ENCODE measurements at regions not wholly inside any gene's neighbourhood (a gene's known extent, or its start where the extent isn't known, plus 50 kb on each side); places are given as distances from the start of the nearest gene placed in this dataset.
A peak's percentile ranks its signal among the peaks of the same experiment; 100 is the strongest.
"Not testable (repeated sequence)": the region's sequence is repeated elsewhere in the genome, so short reads cannot be mapped to it uniquely, and the experiment has no call there.

DNA sequence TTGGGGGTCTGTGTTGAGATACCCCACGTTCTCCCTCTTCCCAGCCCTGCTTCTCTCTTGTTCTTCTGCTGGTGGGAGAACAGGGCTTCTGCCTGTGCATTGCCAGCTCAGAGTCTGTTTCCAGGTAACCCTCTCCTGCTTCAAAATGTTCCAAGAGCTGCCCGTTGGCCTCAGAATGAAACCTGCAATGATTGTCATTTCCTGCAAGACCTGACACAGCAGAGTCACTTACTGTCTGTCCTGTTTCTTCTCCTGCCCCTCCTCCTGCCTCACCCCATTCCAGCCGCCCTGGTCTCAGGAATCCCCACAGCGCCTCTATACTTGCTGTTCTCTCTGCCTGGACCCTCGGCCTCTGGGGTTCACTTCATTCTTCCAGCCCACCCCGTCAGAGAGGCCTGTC, 81.4 kb upstream of the ARID1B start:
- H3K27ac ChIP-seq (ENCODE audit: low read depth, low read length): no peak overlapping the region
- WGBS, 3 donors: 74 to 89% (median 87%) methylated on average over 6 of the region's 6 CpGs

DNA sequence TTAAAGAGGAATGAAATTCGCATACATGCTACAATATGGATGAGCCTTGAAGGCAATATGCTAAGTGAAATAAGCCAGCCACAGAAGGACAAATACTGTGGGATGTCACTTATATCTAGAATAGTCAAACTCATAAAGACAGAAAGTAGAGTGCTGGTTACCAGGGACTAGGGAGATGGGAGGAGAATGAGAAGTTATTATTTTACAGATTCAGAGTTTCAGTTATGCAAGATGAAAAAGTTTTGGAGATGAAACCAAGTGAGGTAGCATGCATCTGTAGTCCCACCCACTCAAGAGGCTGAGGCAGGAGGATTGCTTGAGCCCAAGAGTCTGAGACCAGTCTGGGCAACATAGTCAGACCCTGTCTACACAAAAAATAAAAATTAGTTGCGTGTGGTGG, 82.5 kb upstream of the ARID1B start:
- 96 to 98% (median 97%) methylated on average over 2 of the region's 2 CpGs for WGBS, 3 donors
- no peak overlapping the region for H3K27ac ChIP-seq (ENCODE audit: low read depth, low read length)

- no peak overlapping the region for H3K27ac ChIP-seq (ENCODE audit: low read depth, low read length)
- 88 to 96% (median 89%) methylated on average over 4 of the region's 4 CpGs for WGBS, 3 donors
Observed at GRCh38 chr6:156691018-156691417, 86.2 kb upstream of the ARID1B start.

GRCh38 chr6:156689656-156690055, 87.5 kb upstream of the ARID1B start:
- WGBS, 3 donors: 55 to 93% (median 74%) methylated on average over 2 of the region's 2 CpGs
- no peak overlapping the region for H3K27ac ChIP-seq (ENCODE audit: low read depth, low read length)

GRCh38 chr6:156688620-156688971, 88.6 kb upstream of the ARID1B start:
- H3K27ac ChIP-seq (ENCODE audit: low read depth, low read length): no peak overlapping the region
- 91 to 97% (median 95%) methylated on average over 1 of the region's 1 CpG for WGBS, 3 donors

DNA sequence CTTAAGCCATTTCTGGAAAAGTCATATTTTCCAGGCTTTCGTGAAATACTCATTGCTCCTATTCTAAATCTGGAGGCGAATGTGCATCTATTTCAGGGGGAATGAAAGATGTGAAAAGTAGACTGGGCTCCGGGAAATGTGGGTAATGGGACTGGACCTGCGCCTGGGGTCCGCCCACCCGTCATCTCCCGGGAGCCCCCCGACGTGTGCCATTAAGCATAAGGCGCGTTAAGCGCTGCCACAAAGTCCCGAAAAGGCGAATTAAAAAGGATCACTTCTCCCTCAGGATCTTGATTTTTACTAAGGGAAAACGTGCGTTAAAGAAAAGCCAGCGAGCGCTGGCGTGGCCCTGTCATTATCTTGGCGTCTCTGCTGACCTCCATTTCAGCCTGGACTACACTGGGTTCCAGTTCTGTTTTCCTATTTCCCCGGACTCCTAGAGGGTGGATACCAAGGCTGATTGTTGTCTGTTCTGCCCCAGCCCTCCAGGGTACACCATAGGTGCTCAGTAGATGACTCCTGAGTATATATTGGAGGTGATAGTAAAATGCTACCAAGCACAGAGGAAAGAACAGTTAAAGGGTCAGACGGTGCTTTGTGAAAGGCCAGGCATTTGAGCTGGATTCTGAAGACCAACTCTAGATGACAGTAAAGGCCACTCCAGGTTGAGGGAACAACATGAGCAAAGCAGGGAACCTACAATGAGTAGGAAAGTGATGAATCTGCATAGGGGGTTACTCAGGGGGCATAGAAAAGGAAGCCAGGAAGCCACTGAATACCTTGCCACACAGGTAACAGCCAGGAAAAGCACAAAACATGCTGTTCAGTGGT, 89.2 kb upstream of the ARID1B start:
- H3K27ac ChIP-seq (ENCODE audit: low read depth, low read length): peak overlapping the region; percentile 51
- 4 to 11% (median 9%) methylated on average over 22 of the region's 22 CpGs for WGBS, 3 donors

- WGBS, 3 donors: 0 to 1% (median 0%) methylated on average over 71 to 105 of the region's 105 CpGs
- peak overlapping the region; percentile 92 for H3K27ac ChIP-seq (ENCODE audit: low read depth, low read length)
Observed at GRCh38 chr6:156686995-156687788, 90.0 kb upstream of the ARID1B start.

- peak overlapping the region; percentile 92 for H3K27ac ChIP-seq (ENCODE audit: low read depth, low read length)
- 0 to 1% (median 0%) methylated on average over 15 of the region's 15 CpGs for WGBS, 3 donors
Observed at GRCh38 chr6:156686301-156686994, 90.7 kb upstream of the ARID1B start.

GRCh38 chr6:156685823-156686222, 91.4 kb upstream of the ARID1B start:
- WGBS, 3 donors: 8 to 22% (median 15%) methylated on average over 4 of the region's 4 CpGs
- no peak overlapping the region for H3K27ac ChIP-seq (ENCODE audit: low read depth, low read length)

DNA sequence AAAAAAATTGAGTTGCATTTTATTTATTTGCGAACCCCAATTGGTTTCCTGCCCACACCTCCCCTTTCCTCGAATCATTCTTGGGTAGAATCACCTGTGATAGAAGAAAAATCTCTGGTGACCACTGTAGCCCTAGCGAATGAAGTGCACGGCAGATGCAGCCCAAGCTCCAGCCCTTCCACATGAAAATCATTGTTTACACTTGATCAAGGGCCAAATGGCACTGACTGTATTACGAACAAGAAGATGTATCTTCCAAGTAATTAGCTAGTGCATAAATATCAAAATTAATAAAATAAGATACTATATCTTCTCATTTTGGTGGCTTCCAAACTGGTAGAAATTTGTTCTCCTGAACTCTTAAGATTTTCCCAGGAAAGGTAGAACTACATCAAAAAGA, 93.4 kb upstream of the ARID1B start:
- no peak overlapping the region for H3K27ac ChIP-seq (ENCODE audit: low read depth, low read length)
- WGBS, 3 donors: 92 to 93% (median 93%) methylated on average over 5 of the region's 5 CpGs

DNA sequence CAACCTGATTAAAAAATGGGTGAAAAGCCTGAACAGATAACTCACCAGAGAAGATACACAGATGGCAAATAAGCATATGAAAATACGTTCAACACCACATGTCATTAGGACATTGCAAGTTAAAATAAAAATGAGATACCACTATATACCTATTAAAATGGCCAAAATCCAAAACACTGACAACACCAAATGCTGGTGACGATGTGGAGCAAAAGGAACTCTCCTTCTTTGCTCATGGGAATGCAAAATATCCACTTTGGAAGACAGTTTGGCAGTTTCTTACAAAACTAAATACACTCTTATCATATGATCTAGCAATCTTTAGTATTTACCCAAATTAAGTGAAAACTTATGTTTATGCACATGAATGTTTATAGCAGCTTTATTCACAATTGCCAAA, 100.5 kb upstream of the ARID1B start:
- WGBS, 3 donors: 94 to 97% (median 95%) methylated on average over 2 of the region's 2 CpGs
- H3K27ac ChIP-seq (ENCODE audit: low read depth, low read length): no peak overlapping the region

GRCh38 chr6:156674197-156674596, 103.0 kb upstream of the ARID1B start:
- H3K27ac ChIP-seq (ENCODE audit: low read depth, low read length): no peak overlapping the region
- 90 to 95% (median 92%) methylated on average over 2 of the region's 2 CpGs for WGBS, 3 donors

GRCh38 chr6:156670097-156670496, 107.1 kb upstream of the ARID1B start:
- 94 to 96% (median 95%) methylated on average over 12 to 26 of the region's 26 CpGs for WGBS, 3 donors

DNA sequence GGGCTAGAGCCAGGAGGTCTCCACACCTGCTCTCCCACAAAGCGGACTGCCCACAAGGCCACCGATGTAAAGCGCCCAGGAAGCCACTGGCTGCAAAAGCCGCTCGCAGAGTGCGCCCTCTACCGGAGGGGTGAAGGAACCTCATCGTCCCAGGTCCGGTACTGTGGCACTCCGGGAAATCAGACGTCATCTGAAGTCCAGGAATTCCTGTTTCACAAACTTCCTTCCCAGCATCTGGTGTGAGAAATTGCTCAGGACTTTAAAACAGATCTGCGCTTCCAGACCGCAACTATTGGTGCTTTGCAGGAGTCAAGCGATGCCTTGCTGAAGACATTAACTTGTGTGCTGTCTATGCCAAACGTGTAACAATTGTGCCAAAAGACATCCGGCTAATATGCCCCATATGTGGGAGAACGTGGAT, 115.1 kb upstream of the ARID1B start:
- H3K27ac ChIP-seq (ENCODE audit: low read depth, low read length): no peak overlapping the region
- WGBS, 3 donors: 41 to 65% (median 61%) methylated on average over 17 of the region's 17 CpGs

More at GRCh38 chr6:156670097-156670496, 107.1 kb upstream of the ARID1B start:
- not testable (repeated sequence) for H3K27ac ChIP-seq (ENCODE audit: low read depth, low read length)

GRCh38 chr6:156660389-156660788, 116.8 kb upstream of the ARID1B start:
- WGBS, 3 donors: 88 to 91% (median 90%) methylated on average over 2 of the region's 2 CpGs
- no peak overlapping the region for H3K27ac ChIP-seq (ENCODE audit: low read depth, low read length)

DNA sequence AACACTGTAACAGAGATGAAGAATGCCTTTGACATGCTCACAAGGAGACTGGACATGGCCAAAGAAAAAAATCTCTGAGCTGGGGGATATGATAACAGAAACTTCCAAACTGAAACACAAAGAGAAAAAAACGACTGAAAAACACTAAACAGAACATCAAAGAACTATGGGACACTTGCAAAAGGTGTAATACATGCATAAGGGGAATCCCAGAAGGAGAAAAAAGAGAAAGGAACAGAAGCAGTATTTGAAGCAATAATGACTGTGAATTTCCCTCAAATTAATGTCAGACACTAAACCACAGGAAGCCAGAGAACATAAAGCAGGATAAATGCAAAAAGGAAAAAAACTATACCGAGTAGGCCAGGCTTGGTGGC, 117.4 kb upstream of the ARID1B start:
- WGBS, 3 donors: 66 to 69% (median 68%) methylated on average over 2 of the region's 2 CpGs
- no peak overlapping the region for H3K27ac ChIP-seq (ENCODE audit: low read depth, low read length)

- 78 to 85% (median 82%) methylated on average over 7 of the region's 7 CpGs for WGBS, 3 donors
Observed at GRCh38 chr6:156658966-156659821, 118.0 kb upstream of the ARID1B start.

More at GRCh38 chr6:156658966-156659821, 118.0 kb upstream of the ARID1B start:
- H3K27ac ChIP-seq (ENCODE audit: low read depth, low read length): no peak overlapping the region
